Astrocyte (in vitro differentiated cells and primary cell): ENCODE measurements at regions not wholly inside any gene's neighbourhood (a gene's known extent, or its start where the extent isn't known, plus 50 kb on each side); places are given as distances from the start of the nearest gene placed in this dataset.

Experiments
- DNase-seq: peaks from one replicate; pipeline ENCODE4 v3.0.0-alpha.2; 2010; ENCODE audit warnings: low read depth
- FAIRE-seq: peaks from 2 replicates; lab custom pipeline; 2011; peaks lifted over from hg19 to GRCh38; lab: Jason Lieb, UNC
- H2AFZ ChIP-seq: 2 replicates; pipeline ENCODE4 v1.6.0; 2012; ENCODE audit warnings: low read depth, low read length, inconsistent platforms
- H3K27ac ChIP-seq: 2 replicates; pipeline ENCODE4 v1.5.1; 2011; ENCODE audit warnings: low read depth, low read length, inconsistent platforms
- H3K27me3 ChIP-seq: 2 replicates; pipeline ENCODE4 v1.6.0; 2011; ENCODE audit warnings: low read length, inconsistent platforms; ENCODE audit not compliant: insufficient read depth
- H3K36me3 ChIP-seq: 2 replicates; pipeline ENCODE4 v1.5.1; 2011; ENCODE audit warnings: low read length, inconsistent platforms; ENCODE audit not compliant: insufficient read depth
- H3K4me1 ChIP-seq: 2 replicates; pipeline ENCODE4 v1.5.1; 2011; ENCODE audit warnings: low read length, inconsistent platforms; ENCODE audit not compliant: insufficient read depth
- H3K4me2 ChIP-seq: 2 replicates; pipeline ENCODE4 v1.6.0; 2012; ENCODE audit warnings: low read length, inconsistent platforms
- H3K4me3 ChIP-seq: 2 replicates; pipeline ENCODE4 v1.5.1; 2011; ENCODE audit warnings: low read depth, mild to moderate bottlenecking, low read length, inconsistent platforms; ENCODE audit not compliant: insufficient read depth
- H3K79me2 ChIP-seq: 2 replicates; pipeline ENCODE4 v1.6.0; 2012; ENCODE audit warnings: mild to moderate bottlenecking, low read length, inconsistent platforms; ENCODE audit not compliant: insufficient read depth
- H3K9ac ChIP-seq: 2 replicates; pipeline ENCODE4 v1.6.0; 2012; ENCODE audit warnings: mild to moderate bottlenecking, low read length, inconsistent platforms
- H3K9me3 ChIP-seq: 2 replicates; pipeline ENCODE4 v1.5.1; 2012; ENCODE audit warnings: low read depth, mild to moderate bottlenecking, low read length, inconsistent platforms; ENCODE audit not compliant: insufficient read depth
- H4K20me1 ChIP-seq: 2 replicates; pipeline ENCODE4 v1.6.0; 2012; ENCODE audit warnings: low read length, inconsistent platforms; ENCODE audit not compliant: insufficient read depth
- H3K27ac Mint-ChIP-seq: one replicate; pipeline ENCODE4 v1.8.0; 2021; ENCODE audit warnings: mild to moderate bottlenecking, mixed read lengths; ENCODE audit not compliant: unreplicated experiment
- H3K27me3 Mint-ChIP-seq: one replicate; pipeline ENCODE4 v1.8.0; 2021; ENCODE audit warnings: low read depth, mixed read lengths; ENCODE audit not compliant: unreplicated experiment
- H3K36me3 Mint-ChIP-seq: one replicate; pipeline ENCODE4 v1.8.0; 2021; ENCODE audit warnings: low read depth, mixed read lengths; ENCODE audit not compliant: unreplicated experiment
- H3K4me1 Mint-ChIP-seq: one replicate; pipeline ENCODE4 v1.8.0; 2021; ENCODE audit warnings: low read depth, mixed read lengths; ENCODE audit not compliant: unreplicated experiment
- H3K4me3 Mint-ChIP-seq: one replicate; pipeline ENCODE4 v1.8.0; 2021; ENCODE audit warnings: mild to moderate bottlenecking, moderate library complexity, mixed read lengths; ENCODE audit not compliant: unreplicated experiment
- H3K9me3 Mint-ChIP-seq: one replicate; pipeline ENCODE4 v1.8.0; 2021; ENCODE audit warnings: mild to moderate bottlenecking, mixed read lengths; ENCODE audit not compliant: unreplicated experiment
- CTCF ChIP-seq: IDR thresholded peaks from 2 replicates; pipeline ENCODE4 v1.5.1; 2011; ENCODE audit warnings: low read depth, mild to moderate bottlenecking, inconsistent platforms, low read length, moderate library complexity; ENCODE audit not compliant: insufficient read depth
- EZH2 ChIP-seq: IDR thresholded peaks from 2 replicates; pipeline ENCODE4 v1.6.1; 2012; ENCODE audit warnings: mild to moderate bottlenecking, low read length, inconsistent platforms; ENCODE audit not compliant: insufficient read depth

GRCh38 chr5:158406884-158407823 is 548.2 kb upstream of the CLINT1 start:
- peak; percentile 80 for DNase-seq
- peak overlapping the region; percentile 89 for H3K27ac ChIP-seq
- H3K4me1 Mint-ChIP-seq: peaks cover 20% of the 10 kb centered on the region

GRCh38 chr5:158398360-158399201 is 539.6 kb upstream of the CLINT1 start:
- peaks cover 7% of the 10 kb centered on the region for H3K9me3 Mint-ChIP-seq
- FAIRE-seq (no peak), DNase-seq (peak; percentile 31)
- no peak overlapping the region for H3K4me3 Mint-ChIP-seq
- no peak overlapping the region for H2AFZ ChIP-seq
- no peak overlapping the region for H3K9ac ChIP-seq
- H3K36me3 Mint-ChIP-seq: no peaks in the 10 kb centered on the region
- peaks cover 2% of the 10 kb centered on the region for H3K27me3 ChIP-seq
- H3K9me3 ChIP-seq: no peaks in the 10 kb centered on the region
- peaks cover 2% of the 10 kb centered on the region for H3K27me3 Mint-ChIP-seq
- no peak for TF ChIP-seq EZH2
- TF ChIP-seq CTCF: no peak
- H3K27ac Mint-ChIP-seq: no peak overlapping the region
- H3K27ac ChIP-seq: no peak overlapping the region
- H3K36me3 ChIP-seq: no peaks in the 10 kb centered on the region
- H3K4me1 Mint-ChIP-seq: no peaks in the 10 kb centered on the region
- H3K79me2 ChIP-seq: no peaks in the 10 kb centered on the region
- no peaks in the 10 kb centered on the region for H3K4me1 ChIP-seq
- no peaks in the 10 kb centered on the region for H4K20me1 ChIP-seq
- H3K4me2 ChIP-seq: no peak overlapping the region
- no peak overlapping the region for H3K4me3 ChIP-seq

More at GRCh38 chr5:158406884-158407823, 548.2 kb upstream of the CLINT1 start:
- H3K36me3 Mint-ChIP-seq: no peaks in the 10 kb centered on the region
- FAIRE-seq: peak; percentile 92
- Histone ChIP-seq H3K4me1 (peaks cover 2% of the 10 kb centered on the region), H3K9me3 (peaks cover 5% of the 10 kb centered on the region), H4K20me1 (no peaks in the 10 kb centered on the region), H3K4me3 (no peak overlapping the region), H3K27me3 (no peaks in the 10 kb centered on the region), H3K79me2 (no peaks in the 10 kb centered on the region), H3K36me3 (no peaks in the 10 kb centered on the region), H3K9ac (peak overlapping the region; percentile 52), H2AFZ (no peak overlapping the region), H3K4me2 (peak overlapping the region; percentile 44)
- no peak overlapping the region for H3K4me3 Mint-ChIP-seq
- no peaks in the 10 kb centered on the region for H3K27me3 Mint-ChIP-seq
- TF ChIP-seq EZH2 (no peak), CTCF (no peak)
- H3K9me3 Mint-ChIP-seq: peaks cover 9% of the 10 kb centered on the region
- H3K27ac Mint-ChIP-seq: peak overlapping the region; percentile 90
